ENCODE measurements at regions not wholly inside any gene's neighbourhood (a gene's known extent, or its start where the extent isn't known, plus 50 kb on each side); places are given as distances from the start of the nearest gene placed in this dataset.

- no peak for TF ChIP-seq EZH2phosphoT487 (IDR thresholded peaks at IDR 0.05; ENCODE audit: insufficient read depth, low read depth)
- no peak for TF ChIP-seq EZH2 (IDR thresholded peaks at IDR 0.05; ENCODE audit: insufficient read depth, poor library complexity, severe bottlenecking)
These were observed 138.0 kb upstream of the KCNN2 start for GRCh38 chr5:114223866-114224265.
